HG03103 (cell line): ENCODE measurements at regions not wholly inside any gene's neighbourhood (a gene's known extent, or its start where the extent isn't known, plus 50 kb on each side); places are given as distances from the start of the nearest gene placed in this dataset.

Experiments
- ATAC-seq: cut with Tn5 transposase; IDR thresholded peaks from one replicate; pipeline ENCODE4 v1.9.1; 2021; ENCODE audit warnings: low read depth; ENCODE audit not compliant: unreplicated experiment

GRCh38 chr4:81541161-81541945 is 69.6 kb upstream of the RASGEF1B start:
- no peak for ATAC-seq

- ATAC-seq = no peak
Measured at GRCh38 chr4:81538716-81539427, 67.2 kb upstream of the RASGEF1B start.

- no peak for ATAC-seq
Measured at GRCh38 chr4:81531410-81531809, 59.7 kb upstream of the RASGEF1B start.

GRCh38 chr4:81528979-81529378 is 57.3 kb upstream of the RASGEF1B start:
- no peak for ATAC-seq

GRCh38 chr4:81528200-81528599 is 56.5 kb upstream of the RASGEF1B start:
- no peak for ATAC-seq

GRCh38 chr4:81527709-81528108 is 56.0 kb upstream of the RASGEF1B start:
- no peak for ATAC-seq

- no peak for ATAC-seq
Measured at GRCh38 chr4:81527115-81527514, 55.4 kb upstream of the RASGEF1B start.

GRCh38 chr4:81526706-81527105 is 55.0 kb upstream of the RASGEF1B start:
- ATAC-seq = no peak

- ATAC-seq = peak; percentile 53
Measured at GRCh38 chr4:81523672-81524327, 52.1 kb upstream of the RASGEF1B start.

- no peak for ATAC-seq
Measured at GRCh38 chr4:81522711-81523110, 51.0 kb upstream of the RASGEF1B start.

- ATAC-seq = no peak
Measured at GRCh38 chr4:81521708-81522107, 50.0 kb upstream of the RASGEF1B start.
